RWPE1 (cell line): ENCODE measurements at regions not wholly inside any gene's neighbourhood (a gene's known extent, or its start where the extent isn't known, plus 50 kb on each side); places are given as distances from the start of the nearest gene placed in this dataset.

Experiments used
- CTCF ChIA-PET: fragments of 350-600 bp; sonication (Branson Sonifier 250); formaldehyde crosslinking; extraction: SDS; loops from one replicate; lab custom pipeline; 2021; lab: Yijun Ruan, JAX
- POLR2A ChIA-PET: fragments of 400-600 bp; formaldehyde crosslinking; extraction: SDS; loops from one replicate; lab custom pipeline; 2020; ENCODE audit warnings: antibody characterized with exemption; ENCODE audit not compliant: low non-redundant PET; lab: Yijun Ruan, JAX
- DNase-seq: peaks from one replicate; pipeline ENCODE4 v3.0.0; 2012; ENCODE audit warnings: low spot score
- H3K27ac ChIP-seq: fragments of 450-650 bp; 2 replicates; pipeline ENCODE4 v1.5.1; 2017
- CTCF ChIP-seq: fragments of 450-650 bp; conservative IDR thresholded peaks from 2 replicates; pipeline ENCODE4 v1.5.1; 2017; ENCODE audit warnings: low read depth, mild to moderate bottlenecking

- no peak for TF ChIP-seq CTCF
- ChIA-PET POLR2A (no interaction called here), CTCF (interaction anchor here (0.5 kb wide), 1 partner anchor 61 kb away, joined by 3 read pairs; no protein-coding TSS in a partner anchor)
- no peak overlapping the region for H3K27ac ChIP-seq
- DNase-seq: no peak
Observed at GRCh38 chr5:154129013-154129412, 61.5 kb upstream of the GALNT10 start.

GRCh38 chr5:154129921-154130320 lies 60.6 kb upstream of the GALNT10 start:
- DNase-seq: no peak
- ChIA-PET CTCF (interaction anchor here (0.8 kb wide), 1 partner anchor 112 kb away, joined by 4 read pairs; no protein-coding TSS in a partner anchor), POLR2A (no interaction called here)
- no peak overlapping the region for H3K27ac ChIP-seq
- TF ChIP-seq CTCF: no peak

GRCh38 chr5:154131817-154132216 lies 58.7 kb upstream of the GALNT10 start:
- POLR2A ChIA-PET: no interaction called here
- no peak for DNase-seq
- H3K27ac ChIP-seq: no peak overlapping the region
- CTCF ChIA-PET: no interaction called here
- no peak for TF ChIP-seq CTCF

- no peak for DNase-seq
- no peak for TF ChIP-seq CTCF
- ChIA-PET POLR2A (no interaction called here), CTCF (no interaction called here)
- no peak overlapping the region for H3K27ac ChIP-seq
Observed at GRCh38 chr5:154132718-154133307, 57.7 kb upstream of the GALNT10 start.

GRCh38 chr5:154133591-154133990 lies 56.9 kb upstream of the GALNT10 start:
- no peak for DNase-seq
- no peak for TF ChIP-seq CTCF
- H3K27ac ChIP-seq: no peak overlapping the region
- POLR2A ChIA-PET: no interaction called here
- CTCF ChIA-PET: no interaction called here

- DNase-seq: no peak
- ChIA-PET CTCF (interaction anchor here (0.6 kb wide), 1 partner anchor 270 kb away, joined by 3 read pairs; no protein-coding TSS in a partner anchor), POLR2A (no interaction called here)
- no peak for TF ChIP-seq CTCF
- H3K27ac ChIP-seq: no peak overlapping the region
Observed at GRCh38 chr5:154134499-154134898, 56.0 kb upstream of the GALNT10 start.
